ENCODE measurements at regions not wholly inside any gene's neighbourhood (a gene's known extent, or its start where the extent isn't known, plus 50 kb on each side); places are given as distances from the start of the nearest gene placed in this dataset.
"Not testable (repeated sequence)": the region's sequence is repeated elsewhere in the genome, so short reads cannot be mapped to it uniquely, and the experiment has no call there.

- Histone ChIP-seq H3K9ac (no peak overlapping the region), H3K4me1 (peaks cover 12 to 21% (median 16%) of the 10 kb centered on the region in 10 experiments; a peak in 19 of 20 replicates), H3K36me3 (no peaks in the 10 kb centered on the region), H4K20me1 (no peaks in the 10 kb centered on the region), H3K27ac (no peak overlapping the region), H3K27me3 (no peaks in the 10 kb centered on the region), H3K4me3 (no peak overlapping the region), H3K4me2 (peak overlapping the region in 9 of 11 experiments; percentile 15 to 74 (median 58); a peak in 17 of 22 replicates), H3K9me3 (replicated peaks in 1 of 11) (peaks cover 22 to 34% (median 25%) of the 10 kb centered on the region in 11 experiments)
- no peak for TF ChIP-seq Cebpa-rat (IDR thresholded peaks at IDR 0.05)
Measured at GRCh38 chr16:22712471-22712870, 101.5 kb upstream of the HS3ST2 start.

GRCh38 chr16:22718598-22718997 lies 95.4 kb upstream of the HS3ST2 start:
- not testable (repeated sequence) for H4K20me1 ChIP-seq, H3K4me1 ChIP-seq, H3K4me2 ChIP-seq, H3K27ac ChIP-seq, H3K4me3 ChIP-seq, H3K27me3 ChIP-seq, H3K36me3 ChIP-seq, H3K9ac ChIP-seq
- peaks cover 15 to 26% (median 18%) of the 10 kb centered on the region in 11 experiments; a peak in 20 of 22 replicates for H3K9me3 ChIP-seq (replicated peaks in 1 of 11)

GRCh38 chr16:22719945-22720344 lies 94.0 kb upstream of the HS3ST2 start:
- H3K4me3 ChIP-seq, result no peak overlapping the region
- no peak overlapping the region for H3K9ac ChIP-seq
- TF ChIP-seq Cebpa-rat (IDR thresholded peaks at IDR 0.05), result no peak
- no peaks in the 10 kb centered on the region for H4K20me1 ChIP-seq
- H3K27ac ChIP-seq, result no peak overlapping the region
- no peaks in the 10 kb centered on the region for H3K27me3 ChIP-seq
- no peaks in the 10 kb centered on the region; a peak in 2 of 20 replicates for H3K4me1 ChIP-seq
- peaks cover 10 to 17% (median 12%) of the 10 kb centered on the region in 11 experiments; a peak in 18 of 22 replicates for H3K9me3 ChIP-seq (replicated peaks in 1 of 11)
- H3K4me2 ChIP-seq, result no peak overlapping the region
- H3K36me3 ChIP-seq, result no peaks in the 10 kb centered on the region

DNA sequence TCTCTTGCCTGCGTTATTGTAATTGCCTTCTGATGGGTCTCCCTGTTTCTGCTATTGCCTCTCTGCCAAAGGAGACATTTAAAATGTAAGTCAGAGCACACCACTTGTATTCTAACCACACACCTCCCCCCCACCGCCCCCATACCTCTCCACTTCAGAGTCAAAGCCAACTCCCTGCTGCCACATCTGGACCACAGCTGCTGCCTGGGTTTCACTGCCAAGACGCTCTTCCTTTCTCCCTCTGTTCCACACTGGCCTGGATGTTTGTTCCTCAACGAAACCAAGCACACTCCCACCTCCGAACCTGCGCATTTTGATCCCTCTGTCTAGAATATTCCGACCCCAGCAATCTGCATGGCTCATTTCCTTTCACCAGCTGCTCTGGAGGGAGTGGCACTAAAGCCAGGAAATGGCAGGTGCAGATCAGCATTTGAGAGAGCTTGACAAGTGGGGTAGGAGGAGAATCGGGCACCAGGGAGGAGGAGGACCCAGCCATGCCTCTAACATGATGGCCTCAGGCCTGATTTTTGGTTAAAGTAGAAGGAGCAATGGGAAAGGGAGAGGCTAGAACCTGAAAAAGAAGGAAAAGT lies 92.4 kb upstream of the HS3ST2 start:
- no peaks in the 10 kb centered on the region for H3K4me1 ChIP-seq
- no peak overlapping the region for H3K9ac ChIP-seq
- H3K36me3 ChIP-seq, result no peaks in the 10 kb centered on the region
- no peak overlapping the region for H3K27ac ChIP-seq
- H3K4me3 ChIP-seq, result no peak overlapping the region
- H3K9me3 ChIP-seq (replicated peaks in 1 of 11), result peaks cover 8 to 17% (median 12%) of the 10 kb centered on the region in 11 experiments; a peak in 18 of 22 replicates
- TF ChIP-seq Cebpa-rat (IDR thresholded peaks at IDR 0.05), result no peak
- no peaks in the 10 kb centered on the region for H4K20me1 ChIP-seq
- H3K4me2 ChIP-seq, result no peak overlapping the region
- H3K27me3 ChIP-seq, result no peaks in the 10 kb centered on the region

DNA sequence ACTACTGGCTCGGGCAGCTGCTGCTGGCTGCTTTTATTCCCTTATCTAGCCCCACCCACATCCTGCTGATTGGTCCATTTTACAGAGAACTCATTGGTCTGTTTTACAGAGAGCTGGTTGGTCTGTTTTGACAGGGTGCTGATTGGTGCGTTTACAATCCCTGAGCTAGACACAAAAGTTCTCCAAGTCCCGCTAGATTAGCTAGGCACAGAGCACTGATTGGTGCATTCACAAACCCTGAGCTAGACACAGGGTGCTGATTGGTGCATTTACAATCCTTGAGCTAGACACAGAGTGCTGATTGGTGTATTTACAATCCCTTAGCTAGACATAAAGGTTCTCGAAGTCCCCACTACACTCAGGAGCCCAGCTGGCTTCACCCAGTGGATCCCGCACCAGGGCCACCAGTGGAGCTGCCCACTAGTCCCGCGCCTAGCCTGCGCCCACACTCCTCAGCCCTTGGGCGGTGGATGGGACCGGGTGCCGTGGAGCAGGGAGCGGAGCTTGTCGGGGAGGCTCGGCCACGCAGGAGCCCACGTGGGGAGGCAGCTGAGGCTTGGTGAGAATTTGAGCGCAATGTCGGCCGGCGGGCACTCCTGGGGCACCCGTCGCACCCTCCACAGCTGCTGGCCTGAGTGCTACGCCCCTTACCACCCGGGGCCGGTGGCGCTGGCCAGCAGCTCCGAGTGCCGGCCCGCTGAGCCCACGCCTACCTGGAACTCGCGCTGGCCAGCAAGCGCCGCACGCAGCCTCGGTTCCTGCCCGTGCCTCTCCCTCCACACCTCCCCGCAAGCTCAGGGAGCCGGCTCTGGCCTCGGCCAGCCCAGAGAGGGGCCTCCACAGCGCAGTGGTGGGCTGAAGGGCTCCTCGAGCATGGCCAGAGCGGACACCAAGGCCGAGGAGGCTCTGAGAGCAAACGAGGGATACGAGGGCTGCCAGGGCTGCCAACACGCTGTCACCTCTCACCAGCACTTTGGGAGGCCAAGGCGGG lies 91.1 kb upstream of the HS3ST2 start:
- not testable (repeated sequence) for H3K4me3 ChIP-seq, H3K4me1 ChIP-seq, H3K27ac ChIP-seq, H3K36me3 ChIP-seq, H3K27me3 ChIP-seq, H3K9ac ChIP-seq, H4K20me1 ChIP-seq, H3K4me2 ChIP-seq
- H3K9me3 ChIP-seq (replicated peaks in 1 of 11), result peaks cover 8 to 17% (median 12%) of the 10 kb centered on the region in 11 experiments; a peak in 18 of 22 replicates

- Histone ChIP-seq H3K4me1 (no peaks in the 10 kb centered on the region), H3K36me3 (no peaks in the 10 kb centered on the region), H3K27me3 (no peaks in the 10 kb centered on the region), H3K27ac (no peak overlapping the region), H4K20me1 (no peaks in the 10 kb centered on the region), H3K4me3 (no peak overlapping the region), H3K9ac (no peak overlapping the region), H3K9me3 (replicated peaks in 1 of 11) (peaks cover 8 to 17% (median 12%) of the 10 kb centered on the region in 11 experiments; a peak in 18 of 22 replicates), H3K4me2 (no peak overlapping the region)
- no peak for TF ChIP-seq Cebpa-rat (IDR thresholded peaks at IDR 0.05)
Measured at GRCh38 chr16:22726868-22727267, 87.1 kb upstream of the HS3ST2 start.

GRCh38 chr16:22727285-22728166 lies 86.4 kb upstream of the HS3ST2 start:
- H3K9me3 ChIP-seq (replicated peaks in 1 of 11), result peaks cover 8 to 11% (median 8%) of the 10 kb centered on the region in 11 experiments; a peak in 18 of 22 replicates
- H3K36me3 ChIP-seq, result no peaks in the 10 kb centered on the region
- H3K27me3 ChIP-seq, result no peaks in the 10 kb centered on the region
- no peak overlapping the region for H3K27ac ChIP-seq
- no peaks in the 10 kb centered on the region for H4K20me1 ChIP-seq
- no peak for TF ChIP-seq Cebpa-rat (IDR thresholded peaks at IDR 0.05)
- peaks cover 0 to 4% (median 0%) of the 10 kb centered on the region in 10 experiments; a peak in 5 of 20 replicates for H3K4me1 ChIP-seq
- no peak overlapping the region for H3K4me3 ChIP-seq
- no peak overlapping the region for H3K4me2 ChIP-seq
- no peak overlapping the region for H3K9ac ChIP-seq

DNA sequence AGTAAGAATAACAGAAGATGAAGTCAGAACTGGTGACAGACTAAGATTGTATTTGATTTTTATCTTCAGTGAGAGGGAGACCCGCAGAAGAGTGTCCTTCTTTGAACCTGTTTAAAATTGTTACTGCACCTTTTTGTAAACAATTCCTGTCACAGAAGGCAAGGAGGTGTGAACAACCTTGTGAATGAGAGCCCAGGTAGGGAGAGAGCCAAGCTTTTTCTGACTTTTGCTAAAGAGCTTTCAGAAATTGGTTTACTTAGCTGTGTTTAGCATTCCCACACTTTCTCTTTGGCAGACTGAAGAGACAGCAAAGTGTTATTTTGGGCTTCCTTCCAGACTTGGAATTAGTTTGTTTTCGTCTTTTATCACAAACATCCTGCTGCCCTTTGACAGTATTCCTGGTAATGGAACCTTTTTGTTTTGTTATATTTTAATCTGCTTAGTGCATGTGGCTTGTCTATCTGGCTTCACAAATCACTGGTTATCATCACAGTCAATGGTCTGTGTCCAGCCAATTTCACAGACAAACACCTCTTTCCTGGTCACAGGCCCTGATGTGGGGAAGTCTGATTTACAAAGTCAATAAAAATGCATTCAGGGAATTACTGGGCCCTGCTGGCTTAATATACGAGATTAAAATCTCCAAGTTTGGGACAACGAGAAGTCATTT lies 85.7 kb upstream of the HS3ST2 start:
- no peaks in the 10 kb centered on the region for H3K36me3 ChIP-seq
- H3K4me1 ChIP-seq, result peaks cover 0 to 8% (median 0%) of the 10 kb centered on the region in 10 experiments; a peak in 5 of 20 replicates
- H3K9ac ChIP-seq, result no peak overlapping the region
- TF ChIP-seq Cebpa-rat (IDR thresholded peaks at IDR 0.05), result no peak
- no peak overlapping the region for H3K4me2 ChIP-seq
- no peaks in the 10 kb centered on the region for H4K20me1 ChIP-seq
- H3K9me3 ChIP-seq (replicated peaks in 1 of 11), result peaks cover 0 to 4% (median under 1%) of the 10 kb centered on the region in 11 experiments; a peak in 12 of 22 replicates
- no peak overlapping the region for H3K4me3 ChIP-seq
- no peak overlapping the region for H3K27ac ChIP-seq
- H3K27me3 ChIP-seq, result no peaks in the 10 kb centered on the region
